Esophagus squamous epithelium (tissue), 5 donors: ENCODE measurements at regions not wholly inside any gene's neighbourhood (a gene's known extent, or its start where the extent isn't known, plus 50 kb on each side); places are given as distances from the start of the nearest gene placed in this dataset.

Experiments
- DNase-seq: peaks from one replicate; lab custom pipeline; 2025; lab: John Stamatoyannopoulos, UW
- H3K27ac ChIP-seq, 4 donors: fragments of 200-600 bp; sonication (generic); one replicate each; pipeline ENCODE4 v1.5.1; 2016 to 2019; ENCODE audit warnings: mild to moderate bottlenecking in 1 of 4
- H3K27me3 ChIP-seq, 4 donors: fragments of 200-600 bp; sonication (generic); 1 replicate in 3 of 4; 2 replicates in 1 of 4; pipeline versions ENCODE4 v1.5.1 to v1.6.0; 2017 to 2021; ENCODE audit warnings: antibody characterized with exemption in 1 of 4
- H3K36me3 ChIP-seq, 3 donors: fragments of 200-600 bp; sonication (generic); one replicate each; pipeline ENCODE4 v1.5.1; 2016 to 2019
- H3K4me1 ChIP-seq, 3 donors: fragments of 200-600 bp; sonication (generic); one replicate each; pipeline ENCODE4 v1.5.1; 2017 to 2019
- H3K4me3 ChIP-seq, 4 donors: fragments of 200-600 bp; sonication (generic); 1 replicate in 3 of 4; 2 replicates in 1 of 4; pipeline ENCODE4 v1.5.1; 2016 to 2019; ENCODE audit warnings: mild to moderate bottlenecking in 2 of 4, moderate library complexity in 1 of 4
- H3K9me3 ChIP-seq, 3 donors: fragments of 200-600 bp; sonication (generic); one replicate each; pipeline ENCODE4 v1.5.1; 2016 to 2019
- CTCF ChIP-seq, 6 experiments: fragments of 450-650 bp in 4 of 6; fragments of 200-600 bp in 2 of 6; sonication (generic) in 2 of 6; IDR thresholded peaks; one replicate each; pipeline ENCODE4 v1.5.1; 2016 to 2019; ENCODE audit warnings: antibody characterized with exemption in 6 of 6, mild to moderate bottlenecking in 4 of 6, moderate library complexity in 4 of 6
- POLR2A ChIP-seq, 4 donors: fragments of 450-650 bp; IDR thresholded peaks; one replicate each; pipeline ENCODE4 v1.6.1; 2017; ENCODE audit warnings: antibody characterized with exemption in 4 of 4, mild to moderate bottlenecking in 4 of 4, moderate library complexity in 3 of 4
- WGBS, 2 donors: methylation state at CpG; one replicate each; pipeline ENCODE4 v1.1.5; 2018; 5-methylcytosine and 5-hydroxymethylcytosine counted together
- intact Hi-C: fragments of 100-400 bp; cut with DNase I; formaldehyde crosslinking; loops from one replicate; pipeline ENCODE4 v1.15.0; 2022
- donor health status: DM: yes; HTN: yes; CAD: no.

- Histone ChIP-seq H3K4me1 (no peaks in the 10 kb centered on the region), H3K27me3 (no peaks in the 10 kb centered on the region), H3K9me3 (no peaks in the 10 kb centered on the region), H3K36me3 (no peaks in the 10 kb centered on the region), H3K27ac (no peak overlapping the region), H3K4me3 (no peak overlapping the region)
- WGBS, 2 donors = 85 to 90% methylated on average over 6 of the region's 6 CpGs
- intact Hi-C loops = no loop called here
- DNase-seq = no peak
- TF ChIP-seq POLR2A (IDR thresholded peaks at IDR 0.05) = no peak
- no peak for TF ChIP-seq CTCF (IDR thresholded peaks at IDR 0.05)
These were observed 745.3 kb upstream of the ZEB2 start for GRCh38 chr2:145265244-145265643.

GRCh38 chr2:145260674-145261073 lies 740.8 kb upstream of the ZEB2 start:
- H3K36me3 ChIP-seq = no peaks in the 10 kb centered on the region
- H3K4me1 ChIP-seq = no peaks in the 10 kb centered on the region
- no peak for DNase-seq
- no peak overlapping the region for H3K4me3 ChIP-seq
- WGBS, 2 donors = 78 to 85% methylated on average over 2 of the region's 2 CpGs
- H3K27ac ChIP-seq = no peak overlapping the region
- H3K9me3 ChIP-seq = no peaks in the 10 kb centered on the region
- TF ChIP-seq CTCF (IDR thresholded peaks at IDR 0.05) (no peak), POLR2A (IDR thresholded peaks at IDR 0.05) (no peak)
- no peaks in the 10 kb centered on the region for H3K27me3 ChIP-seq
- intact Hi-C loops = no loop called here

- intact Hi-C loops = no loop called here
- Histone ChIP-seq H3K27ac (no peak overlapping the region), H3K4me1 (no peaks in the 10 kb centered on the region), H3K36me3 (no peaks in the 10 kb centered on the region), H3K4me3 (no peak overlapping the region), H3K9me3 (no peaks in the 10 kb centered on the region), H3K27me3 (no peaks in the 10 kb centered on the region)
- TF ChIP-seq CTCF (IDR thresholded peaks at IDR 0.05) (no peak), POLR2A (IDR thresholded peaks at IDR 0.05) (no peak)
- DNase-seq = no peak
These were observed 740.2 kb upstream of the ZEB2 start for GRCh38 chr2:145260081-145260480.

GRCh38 chr2:145258903-145259579 lies 739.1 kb upstream of the ZEB2 start:
- H3K4me3 ChIP-seq = no peak overlapping the region
- no peak overlapping the region for H3K27ac ChIP-seq
- H3K36me3 ChIP-seq = no peaks in the 10 kb centered on the region
- TF ChIP-seq POLR2A (IDR thresholded peaks at IDR 0.05) (no peak), CTCF (IDR thresholded peaks at IDR 0.05) (no peak)
- H3K4me1 ChIP-seq = no peaks in the 10 kb centered on the region
- no peak for DNase-seq
- intact Hi-C loops = no loop called here
- no peaks in the 10 kb centered on the region for H3K27me3 ChIP-seq
- WGBS, 2 donors = 70 to 84% methylated on average over 5 of the region's 5 CpGs
- H3K9me3 ChIP-seq = no peaks in the 10 kb centered on the region

GRCh38 chr2:145257931-145258330 lies 738.0 kb upstream of the ZEB2 start:
- TF ChIP-seq POLR2A (IDR thresholded peaks at IDR 0.05) (no peak), CTCF (IDR thresholded peaks at IDR 0.05) (no peak)
- H3K4me1 ChIP-seq = no peaks in the 10 kb centered on the region
- H3K27ac ChIP-seq = no peak overlapping the region
- no peaks in the 10 kb centered on the region for H3K36me3 ChIP-seq
- H3K9me3 ChIP-seq = no peaks in the 10 kb centered on the region
- H3K4me3 ChIP-seq = no peak overlapping the region
- DNase-seq = no peak
- intact Hi-C loops = no loop called here
- no peaks in the 10 kb centered on the region for H3K27me3 ChIP-seq
